Large intestine (tissue), 3 donors: ENCODE measurements at regions not wholly inside any gene's neighbourhood (a gene's known extent, or its start where the extent isn't known, plus 50 kb on each side); places are given as distances from the start of the nearest gene placed in this dataset.

Experiments used
- DNase-seq, 2 donors: peaks; one replicate each; pipeline versions ENCODE4 v3.0.0 to v3.0.0-alpha.2; 2013
- H3K27ac ChIP-seq: one replicate; pipeline ENCODE4 v1.5.1; 2013; ENCODE audit warnings: low read length
- H3K27me3 ChIP-seq: 2 replicates; pipeline ENCODE4 v1.6.1; 2013; ENCODE audit warnings: low read length; ENCODE audit not compliant: control insufficient read depth, insufficient read depth
- H3K36me3 ChIP-seq: 2 replicates; pipeline ENCODE4 v1.6.1; 2013; ENCODE audit warnings: low read length; ENCODE audit not compliant: control insufficient read depth, insufficient read depth
- H3K4me1 ChIP-seq: one replicate; pipeline ENCODE4 v1.6.1; 2013; ENCODE audit warnings: low read length; ENCODE audit not compliant: control insufficient read depth, insufficient read depth
- H3K4me3 ChIP-seq: one replicate; pipeline ENCODE4 v1.5.1; 2013; ENCODE audit warnings: low read length
- H3K9me3 ChIP-seq: one replicate; pipeline ENCODE4 v1.6.1; 2013; ENCODE audit warnings: mild to moderate bottlenecking, low read depth, low read length, moderate library complexity; ENCODE audit not compliant: control insufficient read depth
- WGBS: methylation state at CpG from one replicate; pipeline ENCODE4 v1.1.5; 2013; ENCODE audit warnings: low lambda C conversion rate; ENCODE audit not compliant: insufficient coverage; 5-methylcytosine and 5-hydroxymethylcytosine counted together

DNA sequence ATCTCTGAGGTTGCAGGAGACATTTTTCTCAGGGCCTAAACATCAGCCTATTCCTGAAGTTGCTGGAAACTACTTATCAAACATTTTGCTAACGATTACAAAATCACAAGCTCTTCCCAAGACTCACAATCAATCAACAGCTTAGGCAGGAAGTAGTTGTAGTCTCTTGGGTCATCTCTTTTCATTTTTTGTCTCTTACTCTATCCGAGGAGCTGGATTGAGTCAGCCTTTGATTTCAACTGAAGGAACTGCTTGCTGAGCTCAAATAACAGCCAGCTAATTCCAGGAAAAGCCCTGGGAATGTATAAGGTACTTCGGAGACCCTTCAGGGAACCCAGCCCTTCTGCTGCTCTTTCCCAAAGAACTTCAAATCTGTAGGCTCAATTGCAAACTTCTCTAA lies 398.9 kb downstream of the PLK2 start:
- 83% methylated on average over 1 of the region's 3 CpGs for WGBS
- no peak overlapping the region for H3K27ac ChIP-seq
- H3K4me1 ChIP-seq, result no peaks in the 10 kb centered on the region
- H3K9me3 ChIP-seq, result no peaks in the 10 kb centered on the region
- H3K36me3 ChIP-seq, result no peaks in the 10 kb centered on the region
- DNase-seq, result no peak
- no peaks in the 10 kb centered on the region for H3K27me3 ChIP-seq
- no peak overlapping the region for H3K4me3 ChIP-seq

DNA sequence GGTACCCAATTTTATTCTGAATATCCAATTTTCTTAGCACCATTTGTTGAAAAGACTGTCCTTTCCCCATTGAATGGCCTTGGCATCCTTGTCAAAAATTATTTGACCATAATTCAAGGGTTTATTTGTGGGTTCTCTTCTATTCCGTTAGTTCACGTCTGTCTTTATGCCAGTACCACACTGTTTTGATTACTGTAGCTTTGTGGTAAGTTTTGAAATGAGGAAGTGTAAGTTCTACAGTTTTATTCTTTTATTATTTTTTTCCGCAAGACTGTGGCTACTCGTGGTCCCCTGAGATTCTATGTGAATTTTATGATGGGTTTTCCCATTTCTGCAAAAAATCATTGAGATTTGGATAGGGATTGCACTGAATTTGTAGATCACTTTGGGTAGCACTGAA lies 402.6 kb downstream of the PLK2 start:
- Histone ChIP-seq H3K36me3 (no peaks in the 10 kb centered on the region), H3K27ac (no peak overlapping the region), H3K4me3 (no peak overlapping the region), H3K27me3 (no peaks in the 10 kb centered on the region), H3K4me1 (no peaks in the 10 kb centered on the region), H3K9me3 (no peaks in the 10 kb centered on the region)
- 100% methylated on average over 2 of the region's 4 CpGs for WGBS
- no peak for DNase-seq

DNA sequence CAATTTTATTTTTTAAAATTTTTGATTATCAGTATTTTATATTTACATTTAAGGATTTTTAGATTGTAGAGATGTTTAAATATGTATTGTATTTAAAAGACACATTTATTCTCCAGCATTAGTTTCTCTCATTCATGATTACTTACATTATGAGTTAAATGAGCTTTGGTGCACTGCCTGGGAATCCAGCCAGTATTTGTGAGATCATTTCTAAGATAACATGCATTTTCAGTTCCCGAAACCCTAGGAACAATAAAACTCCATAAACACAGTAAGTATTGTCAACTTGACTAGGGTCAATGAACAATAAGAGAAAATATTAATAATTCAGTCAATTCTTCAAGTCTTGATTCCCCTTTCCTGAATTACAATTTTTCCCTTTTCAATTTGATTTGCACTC lies 403.3 kb downstream of the PLK2 start:
- Histone ChIP-seq H3K27me3 (no peaks in the 10 kb centered on the region), H3K4me3 (no peak overlapping the region), H3K4me1 (no peaks in the 10 kb centered on the region), H3K27ac (no peak overlapping the region), H3K9me3 (no peaks in the 10 kb centered on the region), H3K36me3 (no peaks in the 10 kb centered on the region)
- WGBS, result no CpG with 5 or more reads among the region's 1 CpG
- no peak for DNase-seq

DNA sequence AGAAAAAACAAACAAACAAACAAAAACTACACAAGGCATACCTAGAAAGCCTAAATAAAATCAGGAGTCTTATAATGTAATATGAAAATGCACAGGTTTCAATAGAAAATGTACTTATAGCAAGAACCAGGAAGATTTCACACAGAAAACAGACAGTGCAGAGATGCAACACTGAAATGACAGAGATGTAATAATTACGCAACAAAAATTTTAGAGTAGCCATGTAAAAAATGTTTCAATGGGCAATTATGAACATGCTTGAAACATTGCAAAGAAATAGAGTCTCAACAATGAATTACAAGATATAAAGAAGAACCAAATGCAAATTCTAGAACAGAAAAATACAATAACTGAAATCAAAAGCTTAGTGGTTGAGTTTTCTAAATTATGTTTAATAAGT lies 405.9 kb downstream of the PLK2 start:
- Histone ChIP-seq H3K36me3 (no peaks in the 10 kb centered on the region), H3K4me3 (no peak overlapping the region), H3K9me3 (no peaks in the 10 kb centered on the region), H3K4me1 (no peaks in the 10 kb centered on the region), H3K27ac (no peak overlapping the region), H3K27me3 (no peaks in the 10 kb centered on the region)
- no CpG with 5 or more reads among the region's 1 CpG for WGBS
- no peak for DNase-seq

DNA sequence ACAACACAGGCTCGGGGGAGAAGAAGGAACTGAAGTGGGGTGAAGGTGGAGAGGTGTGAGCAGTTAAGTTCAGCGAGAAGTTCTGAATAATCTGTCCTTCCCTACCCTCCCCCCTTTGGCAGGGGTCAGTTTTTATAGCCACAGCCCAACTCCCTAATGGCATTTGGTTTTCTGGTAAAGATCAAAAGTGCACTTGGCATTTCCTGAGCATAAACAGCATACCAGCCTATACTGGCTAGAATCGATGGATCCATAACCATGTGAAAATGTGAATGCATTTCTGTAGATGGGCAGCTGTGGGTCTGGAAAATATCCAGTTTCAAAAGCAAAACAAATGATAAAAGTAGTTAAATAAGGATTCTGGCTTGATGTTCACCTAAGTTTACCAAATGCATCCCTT lies 410.9 kb downstream of the PLK2 start:
- H3K4me1 ChIP-seq, result no peaks in the 10 kb centered on the region
- 100% methylated on average over 1 of the region's 3 CpGs for WGBS
- no peak overlapping the region for H3K4me3 ChIP-seq
- no peaks in the 10 kb centered on the region for H3K9me3 ChIP-seq
- no peaks in the 10 kb centered on the region for H3K27me3 ChIP-seq
- no peak for DNase-seq
- H3K36me3 ChIP-seq, result no peaks in the 10 kb centered on the region
- H3K27ac ChIP-seq, result no peak overlapping the region

DNA sequence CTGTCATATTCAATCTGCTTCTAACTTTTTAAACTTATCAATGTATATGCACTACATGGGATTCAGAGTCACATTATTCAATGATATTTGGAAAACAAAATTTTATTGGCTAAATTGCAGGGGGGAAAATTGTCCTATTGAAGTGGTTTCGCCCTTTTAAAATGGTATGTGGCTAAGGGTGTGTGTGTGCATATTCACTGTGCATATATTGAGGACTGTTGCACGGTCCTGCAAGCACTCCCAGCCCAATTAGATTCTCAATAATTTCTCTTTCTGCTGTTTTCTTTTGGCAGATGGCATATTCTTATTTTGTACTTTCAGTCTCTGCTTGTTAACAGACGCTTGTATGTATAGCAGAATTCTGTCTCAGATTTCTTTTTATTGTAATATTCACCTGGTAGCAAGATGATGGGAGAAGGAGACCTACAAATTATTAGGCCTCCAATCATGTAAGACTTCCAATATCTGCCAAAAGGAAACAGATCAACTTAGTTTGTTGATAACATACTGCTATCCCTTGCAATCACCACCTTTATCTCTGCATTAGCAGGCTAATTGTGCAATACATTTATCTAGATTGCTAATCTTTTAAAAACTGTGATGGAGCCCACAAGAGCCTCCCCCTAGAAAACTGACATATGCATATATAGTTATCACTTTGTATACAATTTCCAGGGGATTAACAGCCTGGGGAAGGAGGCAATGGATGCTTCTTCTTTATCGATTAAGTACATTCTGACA lies 411.5 kb downstream of the PLK2 start:
- Histone ChIP-seq H3K4me1 (no peaks in the 10 kb centered on the region), H3K36me3 (no peaks in the 10 kb centered on the region), H3K4me3 (no peak overlapping the region), H3K9me3 (no peaks in the 10 kb centered on the region), H3K27me3 (no peaks in the 10 kb centered on the region), H3K27ac (no peak overlapping the region)
- 75% methylated on average over 1 of the region's 4 CpGs for WGBS
- DNase-seq, result no peak

DNA sequence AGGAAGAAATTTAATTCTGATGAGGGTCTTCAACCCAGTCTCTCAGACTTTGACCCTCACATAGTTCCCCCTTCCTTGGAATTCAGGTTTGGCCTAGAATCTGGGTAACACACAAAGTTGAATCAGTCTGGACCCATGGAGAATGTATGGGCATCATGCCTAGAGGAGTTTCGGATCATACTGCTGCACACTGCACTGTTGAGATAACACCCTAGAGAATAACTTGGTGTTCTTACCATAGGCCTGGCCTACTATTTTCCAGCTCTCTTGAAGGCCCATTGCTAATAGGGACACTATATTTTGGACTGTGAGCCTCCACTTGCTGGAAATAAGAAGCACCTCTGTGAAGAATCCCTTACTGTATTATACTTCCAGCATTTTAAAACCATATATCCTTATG lies 413.5 kb downstream of the PLK2 start:
- peak in 1 of 2 donors; percentile 0 for DNase-seq

DNA sequence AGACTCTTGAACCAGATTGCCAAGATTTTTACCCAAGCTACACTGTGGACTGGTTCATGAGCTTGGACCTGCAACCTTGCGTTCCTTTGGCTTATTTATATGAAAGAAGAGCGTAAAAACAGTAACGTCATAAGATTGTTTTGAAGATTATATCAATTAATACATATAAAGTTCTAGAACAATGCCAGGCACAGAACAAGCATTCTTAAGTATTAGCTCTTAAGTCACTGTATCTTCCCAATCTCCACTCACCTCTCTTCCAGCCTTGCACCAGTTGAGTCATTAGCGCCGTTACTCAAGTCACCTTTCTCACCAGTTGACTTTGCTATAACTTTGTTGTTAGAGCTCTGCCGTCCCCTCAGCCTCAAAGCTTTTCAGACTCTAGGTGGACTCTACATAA lies 415.7 kb downstream of the PLK2 start:
- peak in 1 of 2 donors; percentile 1 for DNase-seq
- no peak overlapping the region for H3K27ac ChIP-seq
- H3K4me3 ChIP-seq, result no peak overlapping the region
- H3K36me3 ChIP-seq, result no peaks in the 10 kb centered on the region
- no peaks in the 10 kb centered on the region for H3K27me3 ChIP-seq
- 62% methylated on average over 3 of the region's 6 CpGs for WGBS
- no peaks in the 10 kb centered on the region for H3K4me1 ChIP-seq
- H3K9me3 ChIP-seq, result no peaks in the 10 kb centered on the region

More for the DNA sequence above, 413.5 kb downstream of the PLK2 start:
- Histone ChIP-seq H3K27me3 (no peaks in the 10 kb centered on the region), H3K4me3 (no peak overlapping the region), H3K36me3 (no peaks in the 10 kb centered on the region), H3K27ac (no peak overlapping the region), H3K4me1 (no peaks in the 10 kb centered on the region), H3K9me3 (no peaks in the 10 kb centered on the region)
- WGBS, result 100% methylated on average over 1 of the region's 1 CpG

DNA sequence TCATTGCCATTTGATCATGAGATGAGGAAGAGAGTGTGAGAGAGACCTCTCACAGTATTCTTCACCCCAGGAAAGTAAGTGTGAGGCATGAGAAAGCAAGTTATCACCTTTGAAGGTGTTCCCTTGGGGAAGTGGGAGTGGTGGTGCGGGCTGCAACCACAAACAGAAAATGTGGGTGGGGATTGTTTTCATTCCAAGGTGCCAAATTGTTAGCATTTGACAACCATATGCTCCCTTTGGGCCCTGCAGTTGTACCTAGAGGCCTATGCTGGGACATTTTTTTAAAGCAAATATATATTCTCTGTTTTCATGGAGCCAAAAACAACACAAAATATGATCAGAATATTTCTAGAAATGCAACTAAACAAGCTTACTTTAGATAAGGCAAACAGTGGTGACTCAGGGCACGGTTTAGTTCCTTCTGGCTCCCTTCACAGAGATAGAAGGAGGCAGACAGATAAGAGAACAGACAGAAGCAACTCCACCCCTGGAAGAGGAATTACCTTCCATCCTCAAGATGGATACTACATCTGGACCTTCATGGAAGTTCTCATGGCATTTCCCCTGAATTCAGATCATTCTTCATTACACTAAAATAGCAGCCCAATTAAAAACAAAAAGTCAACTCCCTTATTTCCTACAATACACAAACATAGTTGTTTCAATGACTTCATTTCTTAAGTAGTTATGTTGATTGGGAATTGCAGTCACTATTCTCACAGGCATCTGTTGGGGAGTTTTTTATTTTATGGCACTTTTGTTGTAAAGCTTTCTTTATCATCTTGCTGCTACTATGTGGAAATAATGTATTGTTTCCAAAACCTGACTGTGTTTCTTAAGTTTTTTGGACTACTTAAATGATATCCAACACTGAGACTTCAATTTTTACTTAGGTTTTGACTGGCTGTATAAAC lies 416.6 kb downstream of the PLK2 start:
- H3K4me1 ChIP-seq, result no peaks in the 10 kb centered on the region
- no peaks in the 10 kb centered on the region for H3K9me3 ChIP-seq
- peak in 1 of 2 donors; percentile 2 for DNase-seq
- no peaks in the 10 kb centered on the region for H3K36me3 ChIP-seq
- no CpG with 5 or more reads among the region's 2 CpGs for WGBS
- H3K27me3 ChIP-seq, result no peaks in the 10 kb centered on the region
- no peak overlapping the region for H3K27ac ChIP-seq
- H3K4me3 ChIP-seq, result no peak overlapping the region

DNA sequence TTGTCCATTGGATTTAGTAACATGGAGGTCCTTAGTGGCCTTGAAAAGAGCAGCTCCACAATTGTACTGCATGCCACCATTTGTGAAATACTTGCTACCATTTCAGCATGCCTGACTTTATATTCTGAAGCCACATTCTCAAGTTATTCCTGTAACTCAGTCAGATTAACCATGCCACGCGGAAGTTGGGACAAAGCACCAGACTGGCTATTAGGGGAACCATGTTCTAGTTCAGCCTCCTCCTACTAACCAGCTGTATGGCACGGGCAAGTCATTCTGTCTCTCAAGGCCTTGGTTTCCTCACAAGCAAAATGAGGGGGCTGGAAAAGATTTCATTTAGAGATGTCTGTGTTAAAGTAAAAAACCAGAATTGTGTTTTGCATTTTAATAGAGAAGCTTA lies 418.0 kb downstream of the PLK2 start:
- no peak for DNase-seq
- Histone ChIP-seq H3K36me3 (no peaks in the 10 kb centered on the region), H3K9me3 (no peaks in the 10 kb centered on the region), H3K4me1 (no peaks in the 10 kb centered on the region), H3K27me3 (no peaks in the 10 kb centered on the region), H3K4me3 (no peak overlapping the region), H3K27ac (no peak overlapping the region)
- WGBS, result no CpG with 5 or more reads among the region's 3 CpGs
